Stimulated activated memory B cell treated with anti-CD40 and anti-IgM and Interleukin-4, amounts not matched to agents 10 μg/mL and 1 μg/mL and 100 μg/mL, for 72 hours (primary cell): ENCODE measurements at regions not wholly inside any gene's neighbourhood (a gene's known extent, or its start where the extent isn't known, plus 50 kb on each side); places are given as distances from the start of the nearest gene placed in this dataset.

ENCODE experiments used
- ATAC-seq: fragments of 150-1000 bp; cut with Tn5 transposase; 2 replicates; pipeline ENCODE4 v1.10.0; 2021
- H3K27ac Mint-ChIP-seq: one replicate; pipeline ENCODE4 v1.8.0; 2022; ENCODE audit warnings: mild to moderate bottlenecking, mixed read lengths
- H3K27me3 Mint-ChIP-seq: one replicate; pipeline ENCODE4 v1.8.0; 2022; ENCODE audit warnings: mixed read lengths
- H3K36me3 Mint-ChIP-seq: one replicate; pipeline ENCODE4 v1.8.0; 2022; ENCODE audit warnings: mixed read lengths
- H3K4me1 Mint-ChIP-seq: one replicate; pipeline ENCODE4 v1.8.0; 2022; ENCODE audit warnings: mixed read lengths
- H3K4me3 Mint-ChIP-seq: one replicate; pipeline ENCODE4 v1.8.0; 2022; ENCODE audit warnings: mild to moderate bottlenecking, moderate library complexity, mixed read lengths
- H3K9me3 Mint-ChIP-seq: one replicate; pipeline ENCODE4 v1.8.0; 2022; ENCODE audit warnings: mixed read lengths

- no peaks in the 10 kb centered on the region for H3K4me1 Mint-ChIP-seq
- no peak for ATAC-seq
- H3K36me3 Mint-ChIP-seq, result peaks cover 4% of the 10 kb centered on the region
- no peak overlapping the region for H3K27ac Mint-ChIP-seq
- no peak overlapping the region for H3K4me3 Mint-ChIP-seq
- H3K27me3 Mint-ChIP-seq, result peaks cover 17% of the 10 kb centered on the region
- H3K9me3 Mint-ChIP-seq, result peaks cover 5% of the 10 kb centered on the region
These were observed 212.4 kb upstream of the DMAC1 start for GRCh38 chr9:8011974-8012373.

- Mint-ChIP-seq H3K9me3 (no peaks in the 10 kb centered on the region), H3K4me3 (no peak overlapping the region), H3K36me3 (no peaks in the 10 kb centered on the region), H3K4me1 (peaks cover 6% of the 10 kb centered on the region), H3K27me3 (no peaks in the 10 kb centered on the region), H3K27ac (no peak overlapping the region)
- ATAC-seq, result no peak
These were observed 197.0 kb upstream of the DMAC1 start for GRCh38 chr9:7996558-7996957.

GRCh38 chr9:7988644-7989280, 189.2 kb upstream of the DMAC1 start:
- H3K4me3 Mint-ChIP-seq, result no peak overlapping the region
- peaks cover 3% of the 10 kb centered on the region for H3K9me3 Mint-ChIP-seq
- ATAC-seq, result no peak

GRCh38 chr9:7984692-7985091, 185.1 kb upstream of the DMAC1 start:
- Mint-ChIP-seq H3K9me3 (peaks cover 3% of the 10 kb centered on the region), H3K36me3 (no peaks in the 10 kb centered on the region), H3K4me1 (peaks cover 38% of the 10 kb centered on the region), H3K27ac (no peak overlapping the region), H3K4me3 (no peak overlapping the region), H3K27me3 (no peaks in the 10 kb centered on the region)
- no peak for ATAC-seq

More at GRCh38 chr9:7988644-7989280, 189.2 kb upstream of the DMAC1 start:
- Mint-ChIP-seq H3K27ac (no peak overlapping the region), H3K36me3 (no peaks in the 10 kb centered on the region), H3K27me3 (no peaks in the 10 kb centered on the region), H3K4me1 (peaks cover 10% of the 10 kb centered on the region)

GRCh38 chr9:7984203-7984602, 184.6 kb upstream of the DMAC1 start:
- Mint-ChIP-seq H3K27me3 (no peaks in the 10 kb centered on the region), H3K4me1 (peaks cover 35% of the 10 kb centered on the region), H3K4me3 (no peak overlapping the region), H3K9me3 (peaks cover 3% of the 10 kb centered on the region), H3K27ac (no peak overlapping the region), H3K36me3 (no peaks in the 10 kb centered on the region)
- no peak for ATAC-seq

GRCh38 chr9:7983490-7983889, 183.9 kb upstream of the DMAC1 start:
- Mint-ChIP-seq H3K9me3 (no peaks in the 10 kb centered on the region), H3K27me3 (no peaks in the 10 kb centered on the region), H3K27ac (peak overlapping the region; percentile 75), H3K4me3 (no peak overlapping the region), H3K4me1 (peaks cover 32% of the 10 kb centered on the region), H3K36me3 (no peaks in the 10 kb centered on the region)
- no peak for ATAC-seq

- H3K9me3 Mint-ChIP-seq, result no peaks in the 10 kb centered on the region
- H3K36me3 Mint-ChIP-seq, result no peaks in the 10 kb centered on the region
- no peaks in the 10 kb centered on the region for H3K27me3 Mint-ChIP-seq
- ATAC-seq, result peak; percentile 70
- H3K4me3 Mint-ChIP-seq, result no peak overlapping the region
- H3K4me1 Mint-ChIP-seq, result peaks cover 34% of the 10 kb centered on the region
- H3K27ac Mint-ChIP-seq, result peak overlapping the region; percentile 75
These were observed 183.3 kb upstream of the DMAC1 start for GRCh38 chr9:7982907-7983306.

GRCh38 chr9:7980691-7981289, 181.2 kb upstream of the DMAC1 start:
- Mint-ChIP-seq H3K9me3 (no peaks in the 10 kb centered on the region), H3K27me3 (no peaks in the 10 kb centered on the region), H3K36me3 (no peaks in the 10 kb centered on the region), H3K4me3 (no peak overlapping the region), H3K4me1 (peaks cover 54% of the 10 kb centered on the region), H3K27ac (peak overlapping the region; percentile 55)
- no peak for ATAC-seq

- no peak for ATAC-seq
- Mint-ChIP-seq H3K4me3 (no peak overlapping the region), H3K9me3 (no peaks in the 10 kb centered on the region), H3K27me3 (no peaks in the 10 kb centered on the region), H3K36me3 (no peaks in the 10 kb centered on the region), H3K4me1 (peaks cover 56% of the 10 kb centered on the region), H3K27ac (no peak overlapping the region)
These were observed 180.5 kb upstream of the DMAC1 start for GRCh38 chr9:7980041-7980440.

- Mint-ChIP-seq H3K4me1 (peaks cover 60% of the 10 kb centered on the region), H3K36me3 (no peaks in the 10 kb centered on the region), H3K4me3 (no peak overlapping the region), H3K9me3 (no peaks in the 10 kb centered on the region), H3K27ac (no peak overlapping the region), H3K27me3 (no peaks in the 10 kb centered on the region)
- no peak for ATAC-seq
These were observed 180.0 kb upstream of the DMAC1 start for GRCh38 chr9:7979611-7980010.

- Mint-ChIP-seq H3K4me1 (peaks cover 57% of the 10 kb centered on the region), H3K4me3 (no peak overlapping the region), H3K27ac (peak overlapping the region; percentile 81), H3K27me3 (no peaks in the 10 kb centered on the region), H3K9me3 (no peaks in the 10 kb centered on the region), H3K36me3 (no peaks in the 10 kb centered on the region)
- no peak for ATAC-seq
These were observed 178.0 kb upstream of the DMAC1 start for GRCh38 chr9:7977586-7977985.

- peak overlapping the region; percentile 81 for H3K27ac Mint-ChIP-seq
- H3K36me3 Mint-ChIP-seq, result no peaks in the 10 kb centered on the region
- H3K4me3 Mint-ChIP-seq, result no peak overlapping the region
- no peak for ATAC-seq
- no peaks in the 10 kb centered on the region for H3K9me3 Mint-ChIP-seq
- peaks cover 57% of the 10 kb centered on the region for H3K4me1 Mint-ChIP-seq
- H3K27me3 Mint-ChIP-seq, result no peaks in the 10 kb centered on the region
These were observed 177.3 kb upstream of the DMAC1 start for GRCh38 chr9:7976856-7977255.

GRCh38 chr9:7976167-7976755, 176.7 kb upstream of the DMAC1 start:
- Mint-ChIP-seq H3K36me3 (no peaks in the 10 kb centered on the region), H3K4me1 (peaks cover 51% of the 10 kb centered on the region), H3K9me3 (no peaks in the 10 kb centered on the region)

GRCh38 chr9:7975336-7975735, 175.8 kb upstream of the DMAC1 start:
- Mint-ChIP-seq H3K4me3 (no peak overlapping the region), H3K9me3 (no peaks in the 10 kb centered on the region), H3K4me1 (peaks cover 45% of the 10 kb centered on the region), H3K27ac (peak overlapping the region; percentile 66), H3K27me3 (no peaks in the 10 kb centered on the region), H3K36me3 (no peaks in the 10 kb centered on the region)
- no peak for ATAC-seq

More at GRCh38 chr9:7976167-7976755, 176.7 kb upstream of the DMAC1 start:
- Mint-ChIP-seq H3K27me3 (no peaks in the 10 kb centered on the region), H3K27ac (peak overlapping the region; percentile 81), H3K4me3 (peak overlapping the region; percentile 4)
- ATAC-seq, result peak; percentile 98

- Mint-ChIP-seq H3K36me3 (no peaks in the 10 kb centered on the region), H3K27me3 (no peaks in the 10 kb centered on the region), H3K9me3 (no peaks in the 10 kb centered on the region), H3K4me3 (no peak overlapping the region), H3K27ac (peak overlapping the region; percentile 66), H3K4me1 (peaks cover 45% of the 10 kb centered on the region)
- ATAC-seq, result peak; percentile 71
These were observed 174.9 kb upstream of the DMAC1 start for GRCh38 chr9:7974335-7974960.

GRCh38 chr9:7973123-7973522, 173.5 kb upstream of the DMAC1 start:
- no peaks in the 10 kb centered on the region for H3K27me3 Mint-ChIP-seq
- ATAC-seq, result no peak
- H3K27ac Mint-ChIP-seq, result no peak overlapping the region
- H3K36me3 Mint-ChIP-seq, result no peaks in the 10 kb centered on the region
- H3K4me3 Mint-ChIP-seq, result no peak overlapping the region
- peaks cover 39% of the 10 kb centered on the region for H3K4me1 Mint-ChIP-seq
- H3K9me3 Mint-ChIP-seq, result no peaks in the 10 kb centered on the region
